Mammary epithelial cell (primary cell): ENCODE measurements at regions not wholly inside any gene's neighbourhood (a gene's known extent, or its start where the extent isn't known, plus 50 kb on each side); places are given as distances from the start of the nearest gene placed in this dataset.

Source experiments
- CTCF ChIP-seq, 2 donors: IDR thresholded peaks in 1 of 2; conservative IDR thresholded peaks in 1 of 2; 2 replicates each; pipeline ENCODE4 v1.5.1; 2011 to 2012; ENCODE audit warnings: inconsistent platforms in 2 of 2, low read length in 2 of 2, mild to moderate bottlenecking in 2 of 2, control low read depth in 1 of 2, low read depth in 1 of 2; ENCODE audit not compliant: insufficient read depth in 1 of 2; ENCODE audit errors: extremely low read depth in 1 of 2
- EZH2 ChIP-seq: IDR thresholded peaks from 2 replicates; pipeline ENCODE4 v1.6.1; 2012; ENCODE audit warnings: low read length, inconsistent platforms, borderline replicate concordance

GRCh38 chr13:24011266-24011665 lies 114.0 kb upstream of the C1QTNF9B start:
- no peak for TF ChIP-seq CTCF (conservative IDR thresholded peaks at IDR 0.05 in 1 of 2, IDR thresholded peaks at IDR 0.05 in 1 of 2; ENCODE audit: extremely low read depth in 1 of 2, insufficient read depth in 1 of 2, low read depth in 1 of 2, low read length in 2 of 2)
- no peak for TF ChIP-seq EZH2
